ENCODE measurements at regions not wholly inside any gene's neighbourhood (a gene's known extent, or its start where the extent isn't known, plus 50 kb on each side); places are given as distances from the start of the nearest gene placed in this dataset.

- TF ChIP-seq CTCF (IDR thresholded peaks at IDR 0.05) (no peak), POLR2A (IDR thresholded peaks at IDR 0.05) (no peak)
Measured at GRCh38 chr16:7953360-7953759, 620.7 kb downstream of the RBFOX1 start.
